HCT116 (cell line): ENCODE measurements at regions not wholly inside any gene's neighbourhood (a gene's known extent, or its start where the extent isn't known, plus 50 kb on each side); places are given as distances from the start of the nearest gene placed in this dataset.

Source experiments
- ATAC-seq: fragments of 200-7000 bp; cut with Tn5 transposase; 2 replicates; pipeline ENCODE4 v1.9.1; 2020; ENCODE audit warnings: mild to moderate bottlenecking, moderate library complexity
- BruUV-seq: library from RNA; stranded (reverse); fragments of 400-500 nt; replicated peaks from 2 replicates; lab custom pipeline; 2021; lab: Mats Ljungman, UMichigan
- CTCF ChIA-PET: fragments of 300-600 bp; sonication (Branson Sonifier 250); formaldehyde crosslinking; loops from one replicate; lab custom pipeline; 2021; ENCODE audit warnings: antibody characterized with exemption; lab: Charles Lee
- POLR2A ChIA-PET: fragments of 300-600, 350-600 bp; sonication (Branson Sonifier 250); formaldehyde crosslinking; loops from one replicate; lab custom pipeline; 2021; ENCODE audit warnings: antibody characterized with exemption; lab: Charles Lee
- RAD21 ChIA-PET, 2 experiments: fragments of 300-600 bp; sonication (Branson Sonifier 250); formaldehyde crosslinking; loops; one replicate each; lab custom pipeline; 2023; ENCODE audit warnings: low total read pairs in 2 of 2; ENCODE audit not compliant: uncharacterized antibody in 2 of 2, unreplicated experiment in 2 of 2, low non-redundant PET in 1 of 2; lab: Charles Lee
- DNase-seq: peaks from one replicate; pipeline ENCODE4 v3.0.0-alpha.2; 2010; ENCODE audit warnings: low read depth, low spot score
- H2AFZ ChIP-seq: fragments of 200-600 bp; shearing (Covaris generic), sonication (generic); 2 replicates; pipeline ENCODE4 v1.6.1; 2017; ENCODE audit warnings: low read depth, mixed run types, mixed read lengths, antibody characterized with exemption, low read length; ENCODE audit not compliant: poor library complexity, severe bottlenecking
- H3K27ac ChIP-seq: 2 replicates; pipeline ENCODE4 v1.5.1; 2012; ENCODE audit warnings: low read depth, low read length
- H3K27me3 ChIP-seq: fragments of 200-600 bp; sonication (generic); 2 replicates; pipeline ENCODE4 v1.6.1; 2016; ENCODE audit warnings: mixed run types, low read length, mixed read lengths; ENCODE audit not compliant: insufficient read depth
- H3K36me3 ChIP-seq, 2 experiments: fragments of 200-500 bp in 1 of 2; fragments of 200-600 bp in 1 of 2; sonication (Bioruptor generic) in 1 of 2; sonication (generic) in 1 of 2; 2 replicates each; pipeline versions ENCODE4 v1.5.1 to v1.6.1; 2014 to 2016; ENCODE audit warnings: low read length in 2 of 2, inconsistent platforms in 1 of 2, mixed read lengths in 1 of 2, mixed run types in 1 of 2; ENCODE audit not compliant: insufficient read depth in 2 of 2, control insufficient read depth in 1 of 2
- H3K4me1 ChIP-seq, 2 experiments: fragments of 200-600 bp in 1 of 2; sonication (generic) in 1 of 2; 2 replicates each; pipeline versions ENCODE4 v1.5.1 to v1.6.1; 2012 to 2017; ENCODE audit warnings: low read length in 2 of 2, inconsistent platforms in 1 of 2, mild to moderate bottlenecking in 1 of 2, mixed read lengths in 1 of 2, mixed run types in 1 of 2, moderate library complexity in 1 of 2; ENCODE audit not compliant: insufficient read depth in 2 of 2, control insufficient read depth in 1 of 2
- H3K4me2 ChIP-seq: fragments of 200-600 bp; sonication (generic); 2 replicates; pipeline ENCODE4 v1.6.1; 2017; ENCODE audit warnings: mixed run types, low read length, mixed read lengths
- H3K4me3 ChIP-seq, 2 experiments: fragments of 200-600 bp in 1 of 2; sonication (generic) in 1 of 2; replicated peaks in 1 of 2; 2 replicates each; pipeline ENCODE4 v1.5.1; 2011 to 2016; ENCODE audit warnings: low read length in 2 of 2, control low read depth in 1 of 2, low read depth in 1 of 2, mild to moderate bottlenecking in 1 of 2, mixed read lengths in 1 of 2, mixed run types in 1 of 2
- H3K79me2 ChIP-seq: fragments of 200-600 bp; sonication (generic); 2 replicates; pipeline ENCODE4 v1.6.1; 2017; ENCODE audit warnings: mild to moderate bottlenecking, mixed run types, low read length, moderate library complexity, mixed read lengths; ENCODE audit not compliant: insufficient read depth
- H3K9ac ChIP-seq: fragments of 200-600 bp; sonication (generic); 2 replicates; pipeline ENCODE4 v1.6.1; 2016; ENCODE audit warnings: low read length, mixed read lengths
- H3K9me2 ChIP-seq: fragments of 200-600 bp; sonication (generic), shearing (Covaris generic); 2 replicates; pipeline ENCODE4 v1.6.1; 2017; ENCODE audit warnings: mixed run types, mild to moderate bottlenecking, moderate library complexity; ENCODE audit not compliant: insufficient read depth
- H3K9me3 ChIP-seq, 2 experiments: fragments of 200-500 bp in 1 of 2; fragments of 200-600 bp in 1 of 2; sonication (Bioruptor generic) in 1 of 2; sonication (generic) in 1 of 2; 2 replicates each; pipeline ENCODE4 v1.6.1; 2014 to 2017; ENCODE audit warnings: low read length in 2 of 2, mixed read lengths in 2 of 2, inconsistent platforms in 1 of 2, low read depth in 1 of 2, mild to moderate bottlenecking in 1 of 2, mixed run types in 1 of 2, moderate library complexity in 1 of 2; ENCODE audit not compliant: control insufficient read depth in 1 of 2, insufficient read depth in 1 of 2
- H4K20me1 ChIP-seq: fragments of 200-600 bp; sonication (generic), shearing (Covaris generic); 2 replicates; pipeline ENCODE4 v1.6.1; 2017; ENCODE audit warnings: mixed run types, mild to moderate bottlenecking, moderate library complexity; ENCODE audit not compliant: insufficient read depth
- CEBPB ChIP-seq: IDR thresholded peaks from 2 replicates; pipeline ENCODE4 v1.6.1; 2012; ENCODE audit warnings: low read depth
- FOSL1 ChIP-seq: IDR thresholded peaks from 2 replicates; pipeline ENCODE4 v1.6.1; 2012; ENCODE audit warnings: low read depth
- RAD21 ChIP-seq: IDR thresholded peaks from 2 replicates; pipeline ENCODE4 v1.6.1; 2012; ENCODE audit warnings: low read depth, mild to moderate bottlenecking
- SP1 ChIP-seq: IDR thresholded peaks from 2 replicates; pipeline ENCODE4 v1.6.1; 2012; ENCODE audit warnings: low read depth
- intact Hi-C: fragments of 100-400 bp; cut with micrococcal nuclease; formaldehyde crosslinking; loops from 2 replicates; pipeline ENCODE4 v1.10.0; 2022
- TF ChIP-seq, protein P1 (sequence below), 3 experiments: fragments of 200-600 bp in 1 of 3; sonication (generic) in 1 of 3; IDR thresholded peaks in 2 of 3; conservative IDR thresholded peaks in 1 of 3; 2 replicates each; pipeline ENCODE4 v1.5.1; 2012 to 2017; ENCODE audit warnings: low read depth in 2 of 3, low read length in 2 of 3, antibody characterized with exemption in 1 of 3, borderline replicate concordance in 1 of 3, control low read depth in 1 of 3, mild to moderate bottlenecking in 1 of 3, mixed read lengths in 1 of 3, mixed run types in 1 of 3, moderate library complexity in 1 of 3; ENCODE audit not compliant: insufficient read depth in 1 of 3

DNA sequence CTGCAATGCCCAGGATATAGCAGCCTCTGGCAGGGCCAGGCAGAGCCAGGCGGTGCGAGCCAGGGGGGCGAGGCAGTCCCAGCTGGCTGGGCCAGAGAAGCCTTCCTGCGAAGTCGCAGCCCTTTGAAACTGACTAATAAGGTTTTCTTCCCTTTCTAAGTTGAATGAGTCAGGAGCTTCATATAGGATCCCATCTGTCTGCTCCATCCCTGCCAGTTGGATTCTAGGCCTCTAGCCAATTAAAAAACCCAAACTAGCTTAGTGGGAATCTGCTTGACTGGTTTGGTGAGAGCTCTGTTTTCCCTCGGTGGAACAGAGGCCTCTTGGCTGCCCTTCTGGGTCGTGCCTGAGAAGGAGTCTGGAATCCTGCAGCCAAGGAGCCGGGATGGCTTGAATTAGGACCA, 70.1 kb upstream of the RAPGEF1 start:
- DNase-seq (no peak), ATAC-seq (no peak)
- TF ChIP-seq CEBPB (no peak), RAD21 (no peak)
- intact Hi-C loops, result no loop called here
- POLR2A ChIA-PET, result no interaction called here
- Histone ChIP-seq H3K9me2 (no peaks in the 10 kb centered on the region), H4K20me1 (no peaks in the 10 kb centered on the region), H2AFZ (no peak overlapping the region), H3K4me1 (peaks cover 0 to 5% of the 10 kb centered on the region in 2 experiments; a peak in 1 of 4 replicates), H3K4me3 (no peak overlapping the region), H3K9me3 (no peaks in the 10 kb centered on the region), H3K4me2 (no peak overlapping the region), H3K36me3 (no peaks in the 10 kb centered on the region), H3K79me2 (no peaks in the 10 kb centered on the region), H3K27ac (no peak overlapping the region), H3K9ac (no peak overlapping the region), H3K27me3 (no peaks in the 10 kb centered on the region)
- CTCF ChIA-PET, result no interaction called here
- BruUV-seq, result no TSS peak
- RAD21 ChIA-PET, result no interaction called here

DNA sequence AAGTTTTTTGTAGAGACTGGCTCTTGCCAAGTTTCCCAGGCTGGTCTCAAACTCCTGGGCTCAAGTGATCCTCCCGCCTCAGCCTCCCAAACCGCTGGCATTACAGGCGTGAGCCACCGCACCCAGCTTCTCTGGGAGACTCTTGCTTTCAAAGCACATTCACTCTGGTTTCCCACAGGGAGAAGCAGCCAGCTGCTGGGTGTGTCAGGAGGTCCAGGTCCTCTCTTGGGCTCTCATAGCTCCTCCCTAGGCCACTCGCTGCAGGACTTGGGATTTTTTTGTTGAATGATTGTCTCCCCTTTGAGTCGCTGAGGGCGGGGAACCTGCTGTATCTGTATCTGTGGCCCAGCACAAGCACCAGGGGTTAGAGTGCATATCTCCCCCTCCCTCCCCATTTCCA, 68.4 kb upstream of the RAPGEF1 start:
- CTCF ChIA-PET, result no interaction called here
- peaks cover 10% of the 10 kb centered on the region; the same call in 1 of the 2 replicates for H3K27me3 ChIP-seq
- H3K9ac ChIP-seq, result no peak overlapping the region
- peaks cover 0 to 5% of the 10 kb centered on the region in 2 experiments; a peak in 1 of 4 replicates for H3K4me1 ChIP-seq
- no peaks in the 10 kb centered on the region for H3K9me2 ChIP-seq
- ATAC-seq (no peak), DNase-seq (no peak)
- no peak overlapping the region for H3K27ac ChIP-seq
- TF ChIP-seq FOSL1 (no peak), SP1 (no peak)
- TF ChIP-seq, protein P1, sequence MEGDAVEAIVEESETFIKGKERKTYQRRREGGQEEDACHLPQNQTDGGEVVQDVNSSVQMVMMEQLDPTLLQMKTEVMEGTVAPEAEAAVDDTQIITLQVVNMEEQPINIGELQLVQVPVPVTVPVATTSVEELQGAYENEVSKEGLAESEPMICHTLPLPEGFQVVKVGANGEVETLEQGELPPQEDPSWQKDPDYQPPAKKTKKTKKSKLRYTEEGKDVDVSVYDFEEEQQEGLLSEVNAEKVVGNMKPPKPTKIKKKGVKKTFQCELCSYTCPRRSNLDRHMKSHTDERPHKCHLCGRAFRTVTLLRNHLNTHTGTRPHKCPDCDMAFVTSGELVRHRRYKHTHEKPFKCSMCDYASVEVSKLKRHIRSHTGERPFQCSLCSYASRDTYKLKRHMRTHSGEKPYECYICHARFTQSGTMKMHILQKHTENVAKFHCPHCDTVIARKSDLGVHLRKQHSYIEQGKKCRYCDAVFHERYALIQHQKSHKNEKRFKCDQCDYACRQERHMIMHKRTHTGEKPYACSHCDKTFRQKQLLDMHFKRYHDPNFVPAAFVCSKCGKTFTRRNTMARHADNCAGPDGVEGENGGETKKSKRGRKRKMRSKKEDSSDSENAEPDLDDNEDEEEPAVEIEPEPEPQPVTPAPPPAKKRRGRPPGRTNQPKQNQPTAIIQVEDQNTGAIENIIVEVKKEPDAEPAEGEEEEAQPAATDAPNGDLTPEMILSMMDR (IDR thresholded peaks at IDR 0.05 in 2 of 3, conservative IDR thresholded peaks at IDR 0.05 in 1 of 3; ENCODE audit: borderline replicate concordance in 1 of 3, insufficient read depth in 1 of 3, low read depth in 2 of 3, low read length in 2 of 3), result no peak
- no peak overlapping the region for H2AFZ ChIP-seq
- no peaks in the 10 kb centered on the region for H3K9me3 ChIP-seq
- BruUV-seq, result no TSS peak
- POLR2A ChIA-PET, result no interaction called here
- RAD21 ChIA-PET, result interaction anchor here in 1 of 2 experiments (0.7 kb wide), 1 partner anchor 59 kb away, joined by 3 read pairs; no protein-coding TSS in a partner anchor
- intact Hi-C loops, result no loop called here
- no peaks in the 10 kb centered on the region for H4K20me1 ChIP-seq
- H3K4me2 ChIP-seq, result no peak overlapping the region
- no peak overlapping the region for H3K4me3 ChIP-seq
- no peaks in the 10 kb centered on the region for H3K36me3 ChIP-seq
- H3K79me2 ChIP-seq, result no peaks in the 10 kb centered on the region
